GM23338 (cell line): ENCODE measurements at regions not wholly inside any gene's neighbourhood (a gene's known extent, or its start where the extent isn't known, plus 50 kb on each side); places are given as distances from the start of the nearest gene placed in this dataset.

Source experiments
- ATAC-seq: fragments of 200-7000 bp; cut with Tn5 transposase; 3 replicates; pipeline ENCODE4 v1.9.1; 2020
- DNase-seq: peaks from one replicate; pipeline ENCODE4 v3.0.0-alpha.2; 2015; ENCODE audit warnings: low spot score
- H2AFZ ChIP-seq: fragments of 200-600 bp; sonication (generic); 2 replicates; pipeline ENCODE4 v1.8.0; 2016; ENCODE audit warnings: antibody characterized with exemption, mild to moderate bottlenecking, moderate library complexity
- H3F3A ChIP-seq: fragments of 200-600 bp; sonication (generic); replicated peaks from 2 replicates; pipeline ENCODE4 v1.8.0; 2017; ENCODE audit warnings: antibody characterized with exemption, mixed run types, low read depth
- H3K27ac ChIP-seq: fragments of 200-600 bp; sonication (generic); 2 replicates; pipeline ENCODE4 v1.6.1; 2016; ENCODE audit warnings: low read depth
- H3K27me3 ChIP-seq: fragments of 200-600 bp; sonication (generic); 2 replicates; pipeline ENCODE4 v1.8.0; 2016; ENCODE audit warnings: mild to moderate bottlenecking, mixed run types, moderate library complexity; ENCODE audit not compliant: insufficient read depth
- H3K36me3 ChIP-seq: fragments of 200-600 bp; sonication (generic); 2 replicates; pipeline ENCODE4 v1.8.0; 2016; ENCODE audit warnings: mild to moderate bottlenecking; ENCODE audit not compliant: insufficient read depth
- H3K4me1 ChIP-seq: fragments of 200-600 bp; sonication (generic); 2 replicates; pipeline ENCODE4 v1.8.0; 2016; ENCODE audit warnings: mild to moderate bottlenecking, moderate library complexity; ENCODE audit not compliant: insufficient read depth
- H3K4me2 ChIP-seq: fragments of 200-600 bp; sonication (generic); 2 replicates; pipeline ENCODE4 v1.7.1; 2017; ENCODE audit warnings: mixed run types
- H3K4me3 ChIP-seq: fragments of 200-600 bp; sonication (generic); 2 replicates; pipeline ENCODE4 v1.6.1; 2016; ENCODE audit warnings: mixed run types
- H3K79me2 ChIP-seq: fragments of 200-600 bp; sonication (generic); replicated peaks from 2 replicates; pipeline ENCODE4 v1.8.0; 2017; ENCODE audit warnings: mild to moderate bottlenecking; ENCODE audit not compliant: insufficient read depth
- H3K9me2 ChIP-seq: fragments of 200-600 bp; sonication (generic); 2 replicates; pipeline ENCODE4 v1.8.0; 2017; ENCODE audit not compliant: insufficient read depth
- H4K20me1 ChIP-seq: fragments of 200-600 bp; sonication (generic); replicated peaks from 2 replicates; pipeline ENCODE4 v1.8.0; 2017; ENCODE audit warnings: mild to moderate bottlenecking; ENCODE audit not compliant: insufficient read depth
- H3K27ac Mint-ChIP-seq: 2 replicates; pipeline ENCODE4 v1.8.0; 2020; ENCODE audit warnings: inconsistent platforms, mild to moderate bottlenecking, moderate library complexity, mixed read lengths
- H3K27me3 Mint-ChIP-seq: 3 replicates; pipeline ENCODE4 v1.8.0; 2022; ENCODE audit warnings: low read depth, mild to moderate bottlenecking, moderate library complexity, mixed read lengths, inconsistent platforms; ENCODE audit not compliant: insufficient read depth, poor library complexity
- H3K36me3 Mint-ChIP-seq: 3 replicates; pipeline ENCODE4 v1.8.0; 2021; ENCODE audit warnings: low read depth, mild to moderate bottlenecking, inconsistent platforms, moderate library complexity, mixed read lengths
- H3K4me1 Mint-ChIP-seq: 3 replicates; pipeline ENCODE4 v1.8.0; 2020; ENCODE audit warnings: mild to moderate bottlenecking, inconsistent platforms, mixed read lengths
- H3K4me3 Mint-ChIP-seq: 3 replicates; pipeline ENCODE4 v1.8.0; 2021; ENCODE audit warnings: moderate library complexity, mild to moderate bottlenecking, inconsistent platforms, mixed read lengths
- H3K9me3 Mint-ChIP-seq: 3 replicates; pipeline ENCODE4 v1.8.0; 2020; ENCODE audit warnings: moderate library complexity, mild to moderate bottlenecking, inconsistent platforms, mixed read lengths
- CREB1 ChIP-seq: fragments of 250-450 bp; sonication (Bioruptor Pico); IDR thresholded peaks from 2 replicates; pipeline ENCODE4 v1.5.0; 2020; ENCODE audit warnings: low read depth, mild to moderate bottlenecking, moderate library complexity
- EZH2 ChIP-seq: fragments of 200-600 bp; sonication (generic); IDR thresholded peaks from one replicate; pipeline ENCODE4 v1.8.0; 2017; ENCODE audit warnings: antibody characterized with exemption, mild to moderate bottlenecking, low read depth; ENCODE audit not compliant: unreplicated experiment
- EZH2phosphoT487 ChIP-seq: fragments of 200-600 bp; sonication (generic); IDR thresholded peaks from one replicate; pipeline ENCODE4 v1.8.1; 2018; ENCODE audit warnings: antibody characterized with exemption; ENCODE audit not compliant: unreplicated experiment
- JUNB ChIP-seq: IDR thresholded peaks from one replicate; pipeline ENCODE4 v1.6.1; 2016; ENCODE audit warnings: antibody characterized with exemption; ENCODE audit not compliant: unreplicated experiment
- NANOG ChIP-seq: IDR thresholded peaks from 2 replicates; pipeline ENCODE4 v1.6.1; 2016; ENCODE audit warnings: antibody characterized with exemption, borderline replicate concordance
- POLR2AphosphoS5 ChIP-seq: IDR thresholded peaks from 2 replicates; pipeline ENCODE4 v1.6.1; 2016; ENCODE audit warnings: antibody characterized with exemption, low read depth
- STAT1 ChIP-seq: IDR thresholded peaks from one replicate; pipeline ENCODE4 v1.6.1; 2016; ENCODE audit warnings: antibody characterized with exemption; ENCODE audit not compliant: unreplicated experiment
- ZNF114 ChIP-seq: fragments of 250-450 bp; sonication (Bioruptor Pico); IDR thresholded peaks from 2 replicates; pipeline ENCODE4 v1.5.0; 2020; ENCODE audit warnings: mild to moderate bottlenecking, moderate library complexity
- ZNF331 ChIP-seq: fragments of 250-450 bp; sonication (Bioruptor Pico); IDR thresholded peaks from 2 replicates; pipeline ENCODE4 v1.5.0; 2020; ENCODE audit warnings: low read depth, mild to moderate bottlenecking, moderate library complexity
- TF ChIP-seq, protein P1 (sequence below): IDR thresholded peaks from 2 replicates; pipeline ENCODE4 v1.6.1; 2016; ENCODE audit warnings: antibody characterized with exemption
- TF ChIP-seq, protein P2 (sequence below): IDR thresholded peaks from one replicate; pipeline ENCODE4 v1.6.1; 2018; ENCODE audit warnings: antibody characterized with exemption; ENCODE audit not compliant: unreplicated experiment
- TF ChIP-seq, protein P3 (sequence below), 2 experiments: fragments of 200-600 bp in 1 of 2; sonication (generic) in 1 of 2; conservative IDR thresholded peaks; 2 replicates each; pipeline versions ENCODE4 v1.5.1 to v1.6.1; 2016 to 2017; ENCODE audit warnings: antibody characterized with exemption in 2 of 2, low read depth in 2 of 2, mild to moderate bottlenecking in 2 of 2, moderate library complexity in 1 of 2
- TF ChIP-seq, protein P4 (sequence below): fragments of 250-450 bp; sonication (Bioruptor Pico); IDR thresholded peaks from 2 replicates; pipeline ENCODE4 v1.5.0; 2020; ENCODE audit warnings: mild to moderate bottlenecking, moderate library complexity

DNA sequence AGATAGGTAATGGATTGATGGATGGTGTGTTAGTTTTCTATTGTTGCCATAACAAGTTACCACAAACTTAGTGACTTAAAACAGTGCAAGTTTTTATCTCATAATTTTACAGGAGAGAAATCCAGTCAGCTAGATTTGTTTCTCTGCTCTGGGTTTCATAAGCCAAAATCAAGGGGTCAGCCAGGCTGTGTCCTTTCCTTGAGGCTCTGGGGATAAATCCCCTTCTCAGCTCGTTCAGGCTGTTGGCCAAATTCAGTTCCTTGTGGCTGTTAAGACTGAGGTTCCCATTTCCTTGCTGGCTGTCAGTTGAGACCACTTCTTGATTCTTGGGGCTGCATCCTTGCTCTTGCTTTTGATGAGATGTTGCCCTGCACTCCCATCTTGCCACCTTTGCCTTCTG, 204.9 kb upstream of the CDH13 start:
- DNase-seq (no peak), ATAC-seq (no peak)
- Histone ChIP-seq H3K36me3 (no peaks in the 10 kb centered on the region), H3K9me2 (no peaks in the 10 kb centered on the region; the same call in 1 of the 2 replicates), H3K4me3 (no peak overlapping the region), H2AFZ (no peak overlapping the region), H3K4me1 (no peaks in the 10 kb centered on the region), H3K27me3 (no peaks in the 10 kb centered on the region), H4K20me1 (no peaks in the 10 kb centered on the region), H3K27ac (no peak overlapping the region), H3F3A (no peaks in the 10 kb centered on the region), H3K4me2 (no peak overlapping the region), H3K79me2 (no peaks in the 10 kb centered on the region)
- Mint-ChIP-seq H3K9me3 (no peaks in the 10 kb centered on the region), H3K27me3 (no peaks in the 10 kb centered on the region), H3K36me3 (no peaks in the 10 kb centered on the region), H3K27ac (no peak overlapping the region), H3K4me1 (no peaks in the 10 kb centered on the region), H3K4me3 (no peak overlapping the region)
- TF ChIP-seq JUNB = no peak
- TF ChIP-seq CREB1 (CRISPR knock-in tag) = no peak
- TF ChIP-seq NANOG = no peak
- TF ChIP-seq EZH2 = no peak
- TF ChIP-seq, protein P1, sequence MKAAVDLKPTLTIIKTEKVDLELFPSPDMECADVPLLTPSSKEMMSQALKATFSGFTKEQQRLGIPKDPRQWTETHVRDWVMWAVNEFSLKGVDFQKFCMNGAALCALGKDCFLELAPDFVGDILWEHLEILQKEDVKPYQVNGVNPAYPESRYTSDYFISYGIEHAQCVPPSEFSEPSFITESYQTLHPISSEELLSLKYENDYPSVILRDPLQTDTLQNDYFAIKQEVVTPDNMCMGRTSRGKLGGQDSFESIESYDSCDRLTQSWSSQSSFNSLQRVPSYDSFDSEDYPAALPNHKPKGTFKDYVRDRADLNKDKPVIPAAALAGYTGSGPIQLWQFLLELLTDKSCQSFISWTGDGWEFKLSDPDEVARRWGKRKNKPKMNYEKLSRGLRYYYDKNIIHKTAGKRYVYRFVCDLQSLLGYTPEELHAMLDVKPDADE = no peak
- TF ChIP-seq ZNF331 = no peak
- TF ChIP-seq ZNF114 (CRISPR knock-in tag) = no peak
- TF ChIP-seq, protein P2, sequence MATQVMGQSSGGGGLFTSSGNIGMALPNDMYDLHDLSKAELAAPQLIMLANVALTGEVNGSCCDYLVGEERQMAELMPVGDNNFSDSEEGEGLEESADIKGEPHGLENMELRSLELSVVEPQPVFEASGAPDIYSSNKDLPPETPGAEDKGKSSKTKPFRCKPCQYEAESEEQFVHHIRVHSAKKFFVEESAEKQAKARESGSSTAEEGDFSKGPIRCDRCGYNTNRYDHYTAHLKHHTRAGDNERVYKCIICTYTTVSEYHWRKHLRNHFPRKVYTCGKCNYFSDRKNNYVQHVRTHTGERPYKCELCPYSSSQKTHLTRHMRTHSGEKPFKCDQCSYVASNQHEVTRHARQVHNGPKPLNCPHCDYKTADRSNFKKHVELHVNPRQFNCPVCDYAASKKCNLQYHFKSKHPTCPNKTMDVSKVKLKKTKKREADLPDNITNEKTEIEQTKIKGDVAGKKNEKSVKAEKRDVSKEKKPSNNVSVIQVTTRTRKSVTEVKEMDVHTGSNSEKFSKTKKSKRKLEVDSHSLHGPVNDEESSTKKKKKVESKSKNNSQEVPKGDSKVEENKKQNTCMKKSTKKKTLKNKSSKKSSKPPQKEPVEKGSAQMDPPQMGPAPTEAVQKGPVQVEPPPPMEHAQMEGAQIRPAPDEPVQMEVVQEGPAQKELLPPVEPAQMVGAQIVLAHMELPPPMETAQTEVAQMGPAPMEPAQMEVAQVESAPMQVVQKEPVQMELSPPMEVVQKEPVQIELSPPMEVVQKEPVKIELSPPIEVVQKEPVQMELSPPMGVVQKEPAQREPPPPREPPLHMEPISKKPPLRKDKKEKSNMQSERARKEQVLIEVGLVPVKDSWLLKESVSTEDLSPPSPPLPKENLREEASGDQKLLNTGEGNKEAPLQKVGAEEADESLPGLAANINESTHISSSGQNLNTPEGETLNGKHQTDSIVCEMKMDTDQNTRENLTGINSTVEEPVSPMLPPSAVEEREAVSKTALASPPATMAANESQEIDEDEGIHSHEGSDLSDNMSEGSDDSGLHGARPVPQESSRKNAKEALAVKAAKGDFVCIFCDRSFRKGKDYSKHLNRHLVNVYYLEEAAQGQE = no peak
- TF ChIP-seq, protein P3, sequence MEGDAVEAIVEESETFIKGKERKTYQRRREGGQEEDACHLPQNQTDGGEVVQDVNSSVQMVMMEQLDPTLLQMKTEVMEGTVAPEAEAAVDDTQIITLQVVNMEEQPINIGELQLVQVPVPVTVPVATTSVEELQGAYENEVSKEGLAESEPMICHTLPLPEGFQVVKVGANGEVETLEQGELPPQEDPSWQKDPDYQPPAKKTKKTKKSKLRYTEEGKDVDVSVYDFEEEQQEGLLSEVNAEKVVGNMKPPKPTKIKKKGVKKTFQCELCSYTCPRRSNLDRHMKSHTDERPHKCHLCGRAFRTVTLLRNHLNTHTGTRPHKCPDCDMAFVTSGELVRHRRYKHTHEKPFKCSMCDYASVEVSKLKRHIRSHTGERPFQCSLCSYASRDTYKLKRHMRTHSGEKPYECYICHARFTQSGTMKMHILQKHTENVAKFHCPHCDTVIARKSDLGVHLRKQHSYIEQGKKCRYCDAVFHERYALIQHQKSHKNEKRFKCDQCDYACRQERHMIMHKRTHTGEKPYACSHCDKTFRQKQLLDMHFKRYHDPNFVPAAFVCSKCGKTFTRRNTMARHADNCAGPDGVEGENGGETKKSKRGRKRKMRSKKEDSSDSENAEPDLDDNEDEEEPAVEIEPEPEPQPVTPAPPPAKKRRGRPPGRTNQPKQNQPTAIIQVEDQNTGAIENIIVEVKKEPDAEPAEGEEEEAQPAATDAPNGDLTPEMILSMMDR (conservative IDR thresholded peaks at IDR 0.05; ENCODE audit: low read depth in 2 of 2) = no peak
- TF ChIP-seq EZH2phosphoT487 = no peak
- TF ChIP-seq STAT1 = no peak
- TF ChIP-seq POLR2AphosphoS5 = no peak
- TF ChIP-seq, protein P4, sequence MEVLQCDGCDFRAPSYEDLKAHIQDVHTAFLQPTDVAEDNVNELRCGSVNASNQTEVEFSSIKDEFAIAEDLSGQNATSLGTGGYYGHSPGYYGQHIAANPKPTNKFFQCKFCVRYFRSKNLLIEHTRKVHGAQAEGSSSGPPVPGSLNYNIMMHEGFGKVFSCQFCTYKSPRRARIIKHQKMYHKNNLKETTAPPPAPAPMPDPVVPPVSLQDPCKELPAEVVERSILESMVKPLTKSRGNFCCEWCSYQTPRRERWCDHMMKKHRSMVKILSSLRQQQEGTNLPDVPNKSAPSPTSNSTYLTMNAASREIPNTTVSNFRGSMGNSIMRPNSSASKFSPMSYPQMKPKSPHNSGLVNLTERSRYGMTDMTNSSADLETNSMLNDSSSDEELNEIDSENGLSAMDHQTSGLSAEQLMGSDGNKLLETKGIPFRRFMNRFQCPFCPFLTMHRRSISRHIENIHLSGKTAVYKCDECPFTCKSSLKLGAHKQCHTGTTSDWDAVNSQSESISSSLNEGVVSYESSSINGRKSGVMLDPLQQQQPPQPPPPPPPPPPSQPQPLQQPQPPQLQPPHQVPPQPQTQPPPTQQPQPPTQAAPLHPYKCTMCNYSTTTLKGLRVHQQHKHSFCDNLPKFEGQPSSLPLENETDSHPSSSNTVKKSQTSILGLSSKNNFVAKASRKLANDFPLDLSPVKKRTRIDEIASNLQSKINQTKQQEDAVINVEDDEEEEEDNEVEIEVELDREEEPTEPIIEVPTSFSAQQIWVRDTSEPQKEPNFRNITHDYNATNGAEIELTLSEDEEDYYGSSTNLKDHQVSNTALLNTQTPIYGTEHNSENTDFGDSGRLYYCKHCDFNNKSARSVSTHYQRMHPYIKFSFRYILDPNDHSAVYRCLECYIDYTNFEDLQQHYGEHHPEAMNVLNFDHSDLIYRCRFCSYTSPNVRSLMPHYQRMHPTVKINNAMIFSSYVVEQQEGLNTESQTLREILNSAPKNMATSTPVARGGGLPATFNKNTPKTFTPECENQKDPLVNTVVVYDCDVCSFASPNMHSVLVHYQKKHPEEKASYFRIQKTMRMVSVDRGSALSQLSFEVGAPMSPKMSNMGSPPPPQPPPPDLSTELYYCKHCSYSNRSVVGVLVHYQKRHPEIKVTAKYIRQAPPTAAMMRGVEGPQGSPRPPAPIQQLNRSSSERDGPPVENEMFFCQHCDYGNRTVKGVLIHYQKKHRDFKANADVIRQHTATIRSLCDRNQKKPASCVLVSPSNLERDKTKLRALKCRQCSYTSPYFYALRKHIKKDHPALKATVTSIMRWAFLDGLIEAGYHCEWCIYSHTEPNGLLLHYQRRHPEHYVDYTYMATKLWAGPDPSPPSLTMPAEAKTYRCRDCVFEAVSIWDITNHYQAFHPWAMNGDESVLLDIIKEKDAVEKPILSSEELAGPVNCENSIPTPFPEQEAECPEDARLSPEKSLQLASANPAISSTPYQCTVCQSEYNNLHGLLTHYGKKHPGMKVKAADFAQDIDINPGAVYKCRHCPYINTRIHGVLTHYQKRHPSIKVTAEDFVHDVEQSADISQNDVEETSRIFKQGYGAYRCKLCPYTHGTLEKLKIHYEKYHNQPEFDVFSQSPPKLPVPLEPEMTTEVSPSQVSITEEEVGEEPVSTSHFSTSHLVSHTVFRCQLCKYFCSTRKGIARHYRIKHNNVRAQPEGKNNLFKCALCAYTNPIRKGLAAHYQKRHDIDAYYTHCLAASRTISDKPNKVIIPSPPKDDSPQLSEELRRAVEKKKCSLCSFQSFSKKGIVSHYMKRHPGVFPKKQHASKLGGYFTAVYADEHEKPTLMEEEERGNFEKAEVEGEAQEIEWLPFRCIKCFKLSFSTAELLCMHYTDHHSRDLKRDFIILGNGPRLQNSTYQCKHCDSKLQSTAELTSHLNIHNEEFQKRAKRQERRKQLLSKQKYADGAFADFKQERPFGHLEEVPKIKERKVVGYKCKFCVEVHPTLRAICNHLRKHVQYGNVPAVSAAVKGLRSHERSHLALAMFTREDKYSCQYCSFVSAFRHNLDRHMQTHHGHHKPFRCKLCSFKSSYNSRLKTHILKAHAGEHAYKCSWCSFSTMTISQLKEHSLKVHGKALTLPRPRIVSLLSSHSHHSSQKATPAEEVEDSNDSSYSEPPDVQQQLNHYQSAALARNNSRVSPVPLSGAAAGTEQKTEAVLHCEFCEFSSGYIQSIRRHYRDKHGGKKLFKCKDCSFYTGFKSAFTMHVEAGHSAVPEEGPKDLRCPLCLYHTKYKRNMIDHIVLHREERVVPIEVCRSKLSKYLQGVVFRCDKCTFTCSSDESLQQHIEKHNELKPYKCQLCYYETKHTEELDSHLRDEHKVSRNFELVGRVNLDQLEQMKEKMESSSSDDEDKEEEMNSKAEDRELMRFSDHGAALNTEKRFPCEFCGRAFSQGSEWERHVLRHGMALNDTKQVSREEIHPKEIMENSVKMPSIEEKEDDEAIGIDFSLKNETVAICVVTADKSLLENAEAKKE (CRISPR knock-in tag) = no peak
